PC-3 (cell line): ENCODE measurements at regions not wholly inside any gene's neighbourhood (a gene's known extent, or its start where the extent isn't known, plus 50 kb on each side); places are given as distances from the start of the nearest gene placed in this dataset.

Experiments used
- EZH2 ChIP-seq: fragments of 300-600 bp; sonication (generic); IDR thresholded peaks from one replicate; pipeline ENCODE4 v1.6.1; 2017; ENCODE audit warnings: antibody characterized with exemption, mild to moderate bottlenecking, low read length; ENCODE audit not compliant: unreplicated experiment
- EZH2phosphoT487 ChIP-seq: fragments of 300-600 bp; sonication (generic); IDR thresholded peaks from 2 replicates; pipeline ENCODE4 v1.6.1; 2018; ENCODE audit warnings: mild to moderate bottlenecking, antibody characterized with exemption, low read length, borderline replicate concordance
- TF ChIP-seq, protein P1 (sequence below): fragments of 300-600 bp; sonication (generic); conservative IDR thresholded peaks from 2 replicates; pipeline ENCODE4 v1.5.1; 2017; ENCODE audit warnings: antibody characterized with exemption, low read depth, mild to moderate bottlenecking, low read length

DNA sequence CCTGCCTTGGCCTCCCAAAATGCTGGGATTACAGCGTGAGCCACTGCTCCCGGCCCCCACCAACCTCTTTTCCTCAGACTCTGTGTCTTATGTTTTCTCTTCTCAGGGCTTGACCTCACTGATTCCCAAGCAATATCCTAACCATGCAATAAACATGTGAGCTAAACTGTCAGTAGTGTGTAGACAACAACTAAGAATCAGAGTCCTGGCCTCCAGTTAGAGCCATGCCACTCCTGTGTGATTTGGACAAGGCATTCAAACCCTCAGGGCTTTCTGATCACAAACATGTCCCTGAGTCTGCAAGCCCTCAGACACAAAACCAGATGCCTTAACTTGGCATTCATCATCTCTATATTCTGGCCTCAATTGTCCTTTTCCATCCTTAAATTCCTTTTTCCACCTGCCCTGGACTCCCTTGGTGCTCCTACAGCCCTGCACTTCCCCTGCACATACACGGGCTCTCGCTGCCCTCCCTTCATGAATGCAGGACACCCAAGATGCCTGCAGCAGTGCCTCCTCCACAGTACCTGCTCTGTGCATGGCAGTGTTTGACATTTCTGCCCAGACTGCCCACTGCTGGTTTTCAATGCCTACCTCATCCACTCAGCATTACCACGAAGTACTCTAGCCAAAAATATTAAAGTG lies 142.8 kb downstream of the CYP26A1 start:
- TF ChIP-seq, protein P1, sequence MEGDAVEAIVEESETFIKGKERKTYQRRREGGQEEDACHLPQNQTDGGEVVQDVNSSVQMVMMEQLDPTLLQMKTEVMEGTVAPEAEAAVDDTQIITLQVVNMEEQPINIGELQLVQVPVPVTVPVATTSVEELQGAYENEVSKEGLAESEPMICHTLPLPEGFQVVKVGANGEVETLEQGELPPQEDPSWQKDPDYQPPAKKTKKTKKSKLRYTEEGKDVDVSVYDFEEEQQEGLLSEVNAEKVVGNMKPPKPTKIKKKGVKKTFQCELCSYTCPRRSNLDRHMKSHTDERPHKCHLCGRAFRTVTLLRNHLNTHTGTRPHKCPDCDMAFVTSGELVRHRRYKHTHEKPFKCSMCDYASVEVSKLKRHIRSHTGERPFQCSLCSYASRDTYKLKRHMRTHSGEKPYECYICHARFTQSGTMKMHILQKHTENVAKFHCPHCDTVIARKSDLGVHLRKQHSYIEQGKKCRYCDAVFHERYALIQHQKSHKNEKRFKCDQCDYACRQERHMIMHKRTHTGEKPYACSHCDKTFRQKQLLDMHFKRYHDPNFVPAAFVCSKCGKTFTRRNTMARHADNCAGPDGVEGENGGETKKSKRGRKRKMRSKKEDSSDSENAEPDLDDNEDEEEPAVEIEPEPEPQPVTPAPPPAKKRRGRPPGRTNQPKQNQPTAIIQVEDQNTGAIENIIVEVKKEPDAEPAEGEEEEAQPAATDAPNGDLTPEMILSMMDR = no peak
- no peak for TF ChIP-seq EZH2
- no peak for TF ChIP-seq EZH2phosphoT487
